SK-N-SH (cell line): ENCODE measurements at regions not wholly inside any gene's neighbourhood (a gene's known extent, or its start where the extent isn't known, plus 50 kb on each side); places are given as distances from the start of the nearest gene placed in this dataset.

ENCODE experiments used
- CTCF ChIA-PET: fragments of 300-600, 350-600 bp; formaldehyde crosslinking; extraction: SDS; loops from one replicate; lab custom pipeline; 2021; lab: Yijun Ruan, JAX
- POLR2A ChIA-PET: fragments of 350-600 bp; sonication (Branson Sonifier 250); formaldehyde crosslinking; extraction: SDS; loops from one replicate; lab custom pipeline; 2020; ENCODE audit warnings: antibody characterized with exemption, inconsistent platforms; lab: Yijun Ruan, JAX
- DNase-seq: peaks from one replicate; pipeline ENCODE4 v3.0.0; 2012
- H2AFZ ChIP-seq: fragments of 200-600 bp; sonication (generic); 2 replicates; pipeline ENCODE4 v1.8.1; 2016; ENCODE audit warnings: antibody characterized with exemption, mild to moderate bottlenecking, low read depth
- H3F3A ChIP-seq: fragments of 200-600 bp; sonication (generic); replicated peaks from 2 replicates; pipeline ENCODE3; 2016; ENCODE audit warnings: antibody characterized with exemption, mild to moderate bottlenecking; ENCODE audit not compliant: insufficient read depth
- H3K27ac ChIP-seq, 2 experiments: fragments of 200-500 bp in 1 of 2; fragments of 200-600 bp in 1 of 2; sonication (Bioruptor generic) in 1 of 2; sonication (generic), shearing (Covaris generic) in 1 of 2; 2 replicates each; pipeline versions ENCODE4 v1.5.1 to v1.6.1; 2014 to 2016; ENCODE audit warnings: low read depth in 2 of 2, inconsistent platforms in 1 of 2, low read length in 1 of 2, mild to moderate bottlenecking in 1 of 2, mixed read lengths in 1 of 2
- H3K27me3 ChIP-seq: fragments of 200-600 bp; sonication (generic), shearing (Covaris generic); 2 replicates; pipeline ENCODE4 v1.6.1; 2016; ENCODE audit warnings: mixed run types; ENCODE audit not compliant: insufficient read depth
- H3K36me3 ChIP-seq, 2 experiments: fragments of 200-500 bp in 1 of 2; fragments of 200-600 bp in 1 of 2; sonication (Bioruptor generic) in 1 of 2; sonication (generic) in 1 of 2; replicated peaks in 1 of 2; 2 replicates each; pipeline versions ENCODE3 to v1.5.1; 2014 to 2016; ENCODE audit warnings: low read length in 1 of 2, mild to moderate bottlenecking in 1 of 2; ENCODE audit not compliant: insufficient read depth in 2 of 2, control insufficient read depth in 1 of 2
- H3K4me1 ChIP-seq, 2 experiments: fragments of 200-500 bp in 1 of 2; fragments of 200-600 bp in 1 of 2; sonication (Bioruptor generic) in 1 of 2; sonication (generic), shearing (Covaris generic) in 1 of 2; 2 replicates each; pipeline versions ENCODE4 v1.5.1 to v1.6.1; 2014 to 2016; ENCODE audit warnings: low read depth in 1 of 2, low read length in 1 of 2, mixed run types in 1 of 2; ENCODE audit not compliant: insufficient read depth in 2 of 2, control insufficient read depth in 1 of 2
- H3K4me2 ChIP-seq: fragments of 200-600 bp; sonication (generic), shearing (Covaris generic); 2 replicates; pipeline ENCODE4 v1.6.1; 2017; ENCODE audit warnings: mixed run types
- H3K4me3 ChIP-seq, 2 experiments: fragments of 200-500 bp in 1 of 2; fragments of 200-600 bp in 1 of 2; sonication (Bioruptor generic) in 1 of 2; sonication (generic), shearing (Covaris generic) in 1 of 2; 2 replicates each; pipeline versions ENCODE4 v1.5.1 to v1.8.1; 2014 to 2016; ENCODE audit warnings: low read depth in 2 of 2, inconsistent platforms in 1 of 2, low read length in 1 of 2, mild to moderate bottlenecking in 1 of 2, mixed read lengths in 1 of 2, moderate library complexity in 1 of 2
- H3K79me2 ChIP-seq: fragments of 200-600 bp; sonication (generic); 2 replicates; pipeline ENCODE4 v1.8.1; 2017; ENCODE audit warnings: mild to moderate bottlenecking; ENCODE audit not compliant: insufficient read depth
- H3K9ac ChIP-seq: fragments of 200-600 bp; sonication (generic); 2 replicates; pipeline ENCODE4 v1.6.1; 2017; ENCODE audit warnings: mixed run types
- H3K9me2 ChIP-seq: fragments of 200-600 bp; sonication (generic); 2 replicates; pipeline ENCODE4 v1.6.1; 2017; ENCODE audit warnings: mixed run types
- H3K9me3 ChIP-seq: fragments of 200-600 bp; sonication (generic); 2 replicates; pipeline ENCODE4 v1.6.1; 2017; ENCODE audit warnings: mixed run types, mild to moderate bottlenecking, moderate library complexity
- H4K20me1 ChIP-seq: fragments of 200-600 bp; sonication (generic); 2 replicates; pipeline ENCODE4 v1.6.1; 2017; ENCODE audit warnings: mild to moderate bottlenecking, mixed run types; ENCODE audit not compliant: insufficient read depth
- EP300 ChIP-seq, 2 experiments: IDR thresholded peaks; 2 replicates each; pipeline versions ENCODE4 v1.4.0 to v1.6.1; 2012; ENCODE audit warnings: borderline replicate concordance in 1 of 2, low read depth in 1 of 2, low read length in 1 of 2
- EZH2phosphoT487 ChIP-seq: fragments of 200-600 bp; sonication (generic); IDR thresholded peaks from 2 replicates; pipeline ENCODE4 v1.6.1; 2017; ENCODE audit warnings: low read depth, mixed run types, mild to moderate bottlenecking, antibody characterized with exemption, moderate library complexity, borderline replicate concordance
- MXI1 ChIP-seq: IDR thresholded peaks from 2 replicates; pipeline ENCODE4 v1.6.1; 2012; ENCODE audit warnings: mild to moderate bottlenecking, low read depth, low read length, improper control_type of control experiment
- NFIC ChIP-seq: IDR thresholded peaks from 2 replicates; pipeline ENCODE4 v1.4.0; 2012; ENCODE audit warnings: borderline replicate concordance
- NRF1 ChIP-seq: IDR thresholded peaks from 2 replicates; pipeline ENCODE4 v1.6.1; 2012; ENCODE audit warnings: low read depth, mild to moderate bottlenecking, low read length
- RAD21 ChIP-seq: IDR thresholded peaks from 2 replicates; pipeline ENCODE4 v1.6.1; 2012; ENCODE audit warnings: mild to moderate bottlenecking, low read length
- RXRA ChIP-seq: IDR thresholded peaks from 2 replicates; pipeline ENCODE4 v1.4.0; 2012; ENCODE audit warnings: low read depth, mild to moderate bottlenecking, borderline replicate concordance
- SIN3A ChIP-seq: IDR thresholded peaks from 2 replicates; pipeline ENCODE4 v1.6.1; 2012; ENCODE audit warnings: low read depth, mild to moderate bottlenecking, low read length, moderate library complexity, borderline replicate concordance
- TEAD4 ChIP-seq: IDR thresholded peaks from 2 replicates; pipeline ENCODE4 v1.4.0; 2012; ENCODE audit warnings: mild to moderate bottlenecking, borderline replicate concordance; ENCODE audit not compliant: insufficient read depth
- WGBS: methylation state at CpG from one replicate; pipeline ENCODE4 v1.1.6; 2017; ENCODE audit warnings: low lambda C conversion rate; 5-methylcytosine and 5-hydroxymethylcytosine counted together
- TF ChIP-seq, protein P1 (sequence below): IDR thresholded peaks from 2 replicates; pipeline ENCODE4; 2012
- TF ChIP-seq, protein P2 (sequence below): IDR thresholded peaks from 2 replicates; pipeline ENCODE4 v1.4.0; 2012; ENCODE audit warnings: low read depth, borderline replicate concordance

DNA sequence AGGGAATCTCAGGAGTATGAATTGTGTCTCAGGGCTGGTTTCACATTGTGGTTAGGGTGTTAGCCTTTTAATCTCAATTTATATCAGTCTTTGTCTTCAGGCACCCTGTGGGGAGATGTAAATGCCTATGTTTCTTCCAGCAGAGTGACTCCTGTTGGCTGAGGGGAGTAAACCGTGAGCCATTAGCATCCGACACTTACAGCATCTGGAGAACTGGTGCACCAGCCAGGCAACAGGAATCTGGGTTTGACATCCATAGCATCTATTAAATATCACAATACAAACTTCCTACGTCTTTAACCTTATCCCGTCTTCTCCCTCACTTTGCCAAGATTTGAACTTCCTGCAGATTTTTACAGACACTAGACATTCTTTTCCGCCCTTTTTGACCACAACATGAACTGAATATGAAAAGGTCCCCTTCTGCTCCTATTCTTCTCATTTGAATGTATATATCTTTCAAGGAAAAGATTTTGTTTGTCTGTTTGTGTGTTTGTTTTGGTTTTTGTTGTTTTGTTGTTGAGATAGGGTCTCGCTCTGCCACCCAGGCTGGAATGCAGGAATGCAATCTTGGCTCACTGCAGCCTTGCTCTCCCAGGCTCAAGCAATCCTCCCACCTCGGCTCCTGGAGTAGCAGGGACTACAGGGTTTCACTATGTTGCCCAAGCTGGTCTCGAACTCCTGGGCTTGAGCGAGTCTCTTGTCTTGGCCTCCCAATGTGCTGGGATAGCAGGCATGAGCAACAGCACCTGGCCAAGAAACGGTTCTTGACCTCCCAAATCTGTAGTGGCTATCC lies 626.2 kb downstream of the TLR4 start:
- Histone ChIP-seq H3K36me3 (no peaks in the 10 kb centered on the region), H3K27me3 (no peaks in the 10 kb centered on the region), H4K20me1 (no peaks in the 10 kb centered on the region)
- POLR2A ChIA-PET: no interaction called here
- 53% methylated on average over 10 of the region's 10 CpGs for WGBS
- TF ChIP-seq EP300 (IDR thresholded peaks at IDR 0.05; ENCODE audit: borderline replicate concordance in 1 of 2, low read depth in 1 of 2, low read length in 1 of 2) (no peak), SIN3A (no peak)
- TF ChIP-seq, protein P1, sequence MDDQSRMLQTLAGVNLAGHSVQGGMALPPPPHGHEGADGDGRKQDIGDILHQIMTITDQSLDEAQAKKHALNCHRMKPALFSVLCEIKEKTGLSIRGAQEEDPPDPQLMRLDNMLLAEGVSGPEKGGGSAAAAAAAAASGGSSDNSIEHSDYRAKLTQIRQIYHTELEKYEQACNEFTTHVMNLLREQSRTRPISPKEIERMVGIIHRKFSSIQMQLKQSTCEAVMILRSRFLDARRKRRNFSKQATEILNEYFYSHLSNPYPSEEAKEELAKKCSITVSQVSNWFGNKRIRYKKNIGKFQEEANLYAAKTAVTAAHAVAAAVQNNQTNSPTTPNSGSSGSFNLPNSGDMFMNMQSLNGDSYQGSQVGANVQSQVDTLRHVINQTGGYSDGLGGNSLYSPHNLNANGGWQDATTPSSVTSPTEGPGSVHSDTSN: no peak
- TF ChIP-seq, protein P2, sequence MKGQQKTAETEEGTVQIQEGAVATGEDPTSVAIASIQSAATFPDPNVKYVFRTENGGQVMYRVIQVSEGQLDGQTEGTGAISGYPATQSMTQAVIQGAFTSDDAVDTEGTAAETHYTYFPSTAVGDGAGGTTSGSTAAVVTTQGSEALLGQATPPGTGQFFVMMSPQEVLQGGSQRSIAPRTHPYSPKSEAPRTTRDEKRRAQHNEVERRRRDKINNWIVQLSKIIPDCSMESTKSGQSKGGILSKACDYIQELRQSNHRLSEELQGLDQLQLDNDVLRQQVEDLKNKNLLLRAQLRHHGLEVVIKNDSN: no peak
- TF ChIP-seq, all 33 proteins: peak for 0
- CTCF ChIA-PET: interaction anchor here (1.3 kb wide), 1 partner anchor 18 kb away, joined by 4 read pairs; no protein-coding TSS in a partner anchor
- H2AFZ ChIP-seq: no peak overlapping the region
- no peaks in the 10 kb centered on the region for H3K4me1 ChIP-seq
- H3K4me3 ChIP-seq: no peak overlapping the region
- no peaks in the 10 kb centered on the region for H3K79me2 ChIP-seq
- DNase-seq: no peak
- no peaks in the 10 kb centered on the region for H3K9me2 ChIP-seq
- H3K9ac ChIP-seq: no peak overlapping the region
- no peaks in the 10 kb centered on the region for H3F3A ChIP-seq
- H3K27ac ChIP-seq: no peak overlapping the region
- H3K9me3 ChIP-seq: no peaks in the 10 kb centered on the region
- no peak overlapping the region for H3K4me2 ChIP-seq

DNA sequence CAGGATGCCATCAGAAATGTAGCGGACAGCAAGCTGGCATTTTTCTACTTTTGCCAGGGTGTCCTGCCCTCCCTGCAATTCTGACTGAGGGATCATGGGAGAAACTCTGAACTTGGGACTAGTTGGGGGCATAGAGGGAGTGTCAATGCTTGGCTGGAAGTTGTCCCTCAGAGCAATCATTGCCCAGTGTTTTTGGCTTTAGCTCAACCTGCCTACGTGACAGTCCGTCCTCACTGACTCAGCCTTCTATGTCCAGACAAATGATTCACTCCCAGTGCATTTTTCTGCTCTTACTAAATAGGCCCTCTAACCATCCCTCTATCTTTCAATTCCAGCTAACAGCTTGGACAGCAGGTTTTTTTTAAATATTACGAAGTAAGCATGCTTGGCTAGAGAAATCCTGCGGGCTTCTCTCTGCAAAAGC lies 627.4 kb downstream of the TLR4 start:
- Histone ChIP-seq H3K9me3 (no peaks in the 10 kb centered on the region), H2AFZ (no peak overlapping the region), H3K27me3 (no peaks in the 10 kb centered on the region), H3K4me2 (no peak overlapping the region), H3K79me2 (no peaks in the 10 kb centered on the region), H3K9ac (no peak overlapping the region), H3K27ac (no peak overlapping the region), H3K36me3 (no peaks in the 10 kb centered on the region), H3F3A (no peaks in the 10 kb centered on the region), H4K20me1 (no peaks in the 10 kb centered on the region), H3K4me1 (no peaks in the 10 kb centered on the region), H3K9me2 (no peaks in the 10 kb centered on the region), H3K4me3 (no peak overlapping the region)
- ChIA-PET POLR2A (no interaction called here), CTCF (interaction anchor here (0.7 to 1.3 kb wide), 2 partner anchors 17 to 592 kb away, joined by 4 read pairs; no protein-coding TSS in a partner anchor)
- WGBS: 20% methylated on average over 5 of the region's 5 CpGs
- DNase-seq: no peak
- TF ChIP-seq RXRA: no peak
- no peak for TF ChIP-seq NRF1
- TF ChIP-seq EZH2phosphoT487: no peak
- TF ChIP-seq NFIC: no peak
- TF ChIP-seq TEAD4: no peak
- TF ChIP-seq RAD21: no peak
- TF ChIP-seq MXI1: no peak
